GM21619 (cell line): ENCODE measurements at regions not wholly inside any gene's neighbourhood (a gene's known extent, or its start where the extent isn't known, plus 50 kb on each side); places are given as distances from the start of the nearest gene placed in this dataset.
A peak's percentile ranks its signal among the peaks of the same experiment; 100 is the strongest.

ENCODE experiments used
- ATAC-seq: cut with Tn5 transposase; IDR thresholded peaks from one replicate; pipeline ENCODE4 v1.9.1; 2021; ENCODE audit not compliant: unreplicated experiment

GRCh38 chr3:113051787-113052186 is 61.0 kb downstream of the GTPBP8 start:
- no peak for ATAC-seq

GRCh38 chr3:113053169-113053568 is 62.4 kb downstream of the GTPBP8 start:
- ATAC-seq, result no peak

- ATAC-seq, result no peak
Measured at GRCh38 chr3:113054552-113054951, 63.8 kb downstream of the GTPBP8 start.

GRCh38 chr3:113055201-113055600 is 64.4 kb downstream of the GTPBP8 start:
- no peak for ATAC-seq

DNA sequence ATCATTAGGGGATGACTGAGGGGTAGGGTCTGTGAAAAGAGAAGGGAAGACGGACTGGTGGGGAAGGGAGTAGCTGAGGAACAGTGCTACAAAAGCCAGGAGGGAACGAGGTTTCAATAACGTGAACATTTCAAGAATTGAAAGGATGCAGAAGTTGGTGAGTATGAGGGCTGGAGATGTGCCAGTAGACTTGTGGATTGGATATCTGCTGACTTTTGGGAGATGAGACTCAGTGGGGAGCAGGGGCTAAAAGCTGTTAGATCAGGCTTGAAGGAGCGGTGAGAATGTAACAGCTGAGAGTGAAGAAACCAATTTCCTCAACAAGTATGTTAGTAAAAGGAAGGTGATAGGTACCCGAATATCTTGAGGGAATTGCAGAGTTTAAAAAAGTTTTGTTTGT is 65.2 kb downstream of the GTPBP8 start:
- no peak for ATAC-seq

- ATAC-seq, result peak; percentile 89
Measured at GRCh38 chr3:113057117-113057516, 66.3 kb downstream of the GTPBP8 start.

DNA sequence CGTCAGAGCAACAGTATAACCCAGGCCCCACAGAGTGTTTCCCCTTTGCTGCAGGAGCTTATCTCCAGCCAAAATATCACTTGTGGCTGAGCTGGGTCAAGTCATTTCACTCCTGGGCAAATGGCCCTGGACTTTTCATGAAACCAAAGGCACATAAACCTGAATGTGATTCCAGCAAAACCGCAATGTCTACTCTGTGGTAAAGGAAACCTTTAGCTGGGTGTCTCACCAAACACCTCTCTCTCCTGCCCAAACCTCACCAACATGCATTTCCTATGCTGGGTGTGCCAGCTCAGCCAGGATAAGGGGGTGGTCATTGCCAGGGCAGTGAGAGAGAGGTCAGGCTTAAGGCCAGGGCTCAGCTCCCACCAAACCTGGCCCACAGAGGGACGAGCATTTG is 67.4 kb downstream of the GTPBP8 start:
- ATAC-seq, result no peak

DNA sequence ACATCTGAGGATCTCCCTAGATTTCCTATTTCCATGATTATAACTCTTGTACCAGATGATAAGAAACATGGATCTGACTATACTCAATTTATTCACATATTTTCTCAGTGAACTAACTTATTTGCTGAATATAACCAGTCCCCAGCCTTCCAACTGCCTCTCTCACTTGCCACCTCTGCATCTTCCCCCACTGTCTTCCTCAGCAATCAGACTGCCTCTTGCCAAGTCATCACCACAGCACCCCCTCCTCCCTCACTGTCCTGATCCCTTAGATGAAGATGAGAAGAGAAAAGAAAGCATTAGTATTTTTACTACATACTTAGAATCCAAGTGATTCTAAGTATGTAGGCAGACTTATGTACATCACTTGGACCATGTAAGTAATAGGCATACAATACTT is 71.9 kb downstream of the GTPBP8 start:
- no peak for ATAC-seq

DNA sequence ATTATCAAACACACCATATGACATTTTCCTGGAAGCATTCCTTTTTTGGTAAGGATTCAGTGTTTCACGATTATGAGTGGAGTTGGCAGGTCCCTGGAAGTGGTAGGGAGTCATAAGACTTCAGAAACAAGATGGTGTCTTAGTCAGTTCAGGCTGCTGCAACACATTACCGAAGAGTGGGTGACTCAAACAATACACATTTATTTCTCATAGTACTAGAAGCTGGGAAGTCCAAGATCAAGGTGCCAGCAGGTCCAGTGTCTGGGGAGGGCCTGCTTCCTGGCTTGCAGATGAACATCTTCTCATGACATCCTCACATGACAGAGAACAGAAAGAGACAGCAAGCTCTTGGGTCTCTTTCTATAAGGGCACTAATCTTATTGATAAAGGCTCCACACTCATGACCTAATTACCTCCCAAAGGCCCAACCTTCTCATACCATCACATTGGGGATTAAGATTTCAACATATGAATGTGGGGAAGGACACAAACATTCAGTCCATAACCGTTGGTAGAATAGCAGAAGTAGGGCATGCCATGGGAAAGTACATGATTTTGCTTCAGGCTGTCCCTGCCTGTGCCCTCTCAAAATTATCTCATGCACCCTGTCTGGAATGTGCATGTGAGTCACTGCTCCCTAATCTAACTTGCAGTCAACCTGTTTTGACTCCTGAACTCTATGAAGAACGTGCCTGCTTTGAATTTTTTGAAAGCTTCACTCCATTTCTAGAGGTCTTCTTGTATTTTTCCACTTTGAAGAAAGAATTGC is 72.5 kb downstream of the GTPBP8 start:
- ATAC-seq, result no peak

- no peak for ATAC-seq
Measured at GRCh38 chr3:113064183-113064582, 73.4 kb downstream of the GTPBP8 start.

- ATAC-seq, result no peak
Measured at GRCh38 chr3:113065336-113065735, 74.6 kb downstream of the GTPBP8 start.

- peak; percentile 18 for ATAC-seq
Measured at GRCh38 chr3:113070072-113070640, 79.4 kb downstream of the GTPBP8 start.

DNA sequence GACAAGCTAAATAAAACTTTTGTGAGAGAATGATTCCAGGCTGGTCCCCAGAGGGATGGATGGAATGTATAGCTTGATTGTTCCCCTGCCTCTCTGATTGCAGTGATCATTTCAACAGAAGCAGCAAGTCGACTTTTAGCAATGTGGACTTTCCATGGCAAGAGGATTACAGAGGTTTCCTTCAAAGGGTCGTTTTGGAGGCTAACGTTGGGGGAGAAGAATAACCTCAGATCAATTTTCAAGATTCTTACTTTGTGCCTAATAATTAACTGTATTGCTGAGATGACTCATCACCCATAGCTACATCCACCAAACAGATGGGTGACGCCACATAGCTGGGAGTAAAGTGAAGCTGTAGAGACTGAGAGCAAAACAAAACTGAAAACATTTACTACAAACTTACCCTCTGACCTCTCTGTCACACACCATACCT is 79.9 kb downstream of the GTPBP8 start:
- ATAC-seq, result peak; percentile 100

- no peak for ATAC-seq
Measured at GRCh38 chr3:113075588-113075987, 84.8 kb downstream of the GTPBP8 start.

GRCh38 chr3:113079218-113079961 is 88.6 kb downstream of the GTPBP8 start:
- peak; percentile 89 for ATAC-seq

- ATAC-seq, result no peak
Measured at GRCh38 chr3:113084777-113085176, 94.0 kb downstream of the GTPBP8 start.

DNA sequence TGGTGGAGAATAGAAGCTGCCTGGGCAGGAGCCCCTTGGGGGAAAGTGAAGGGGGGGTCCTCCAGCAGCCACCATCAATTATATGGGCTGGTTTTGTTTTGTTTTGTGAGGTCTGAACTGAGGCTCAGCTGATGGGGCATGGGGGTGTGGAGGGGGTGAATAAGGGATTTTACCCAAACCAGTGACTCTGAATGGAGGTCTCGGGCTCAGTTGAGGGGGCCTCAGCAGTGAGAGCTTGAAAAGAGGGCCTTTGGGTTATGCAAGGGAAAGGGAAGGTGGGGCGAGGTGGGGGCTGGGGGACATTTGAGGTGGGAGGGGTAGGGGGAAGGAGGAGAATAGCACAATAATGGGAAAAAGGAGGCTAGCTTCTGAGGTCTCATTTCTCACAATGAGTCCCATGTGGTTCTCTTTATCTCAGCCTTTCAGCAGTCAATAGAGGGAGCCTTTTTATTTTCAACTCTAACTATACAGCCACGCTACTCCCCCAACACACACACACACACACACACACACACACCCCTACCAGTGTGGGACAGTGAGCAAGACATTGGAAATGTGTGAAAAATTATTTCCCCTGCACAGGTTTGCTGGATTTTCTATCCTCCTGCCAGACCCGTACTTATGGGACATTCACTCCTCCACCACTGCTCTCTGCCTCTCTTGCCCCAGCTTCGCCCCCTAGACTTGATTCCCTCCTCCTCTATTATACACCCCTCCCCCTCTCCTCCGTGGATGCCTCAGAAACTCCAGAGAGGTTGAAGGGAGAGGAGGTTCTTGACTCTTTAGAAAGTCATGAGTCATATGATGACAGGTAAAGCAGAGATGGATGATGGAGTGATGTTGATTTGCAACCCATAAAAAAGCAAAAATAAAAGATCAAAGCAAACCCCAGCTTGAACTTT is 96.0 kb downstream of the GTPBP8 start:
- ATAC-seq, result no peak

GRCh38 chr3:113088616-113089015 is 97.8 kb downstream of the GTPBP8 start:
- no peak for ATAC-seq

- no peak for ATAC-seq
Measured at GRCh38 chr3:113091417-113091816, 100.6 kb downstream of the GTPBP8 start.

DNA sequence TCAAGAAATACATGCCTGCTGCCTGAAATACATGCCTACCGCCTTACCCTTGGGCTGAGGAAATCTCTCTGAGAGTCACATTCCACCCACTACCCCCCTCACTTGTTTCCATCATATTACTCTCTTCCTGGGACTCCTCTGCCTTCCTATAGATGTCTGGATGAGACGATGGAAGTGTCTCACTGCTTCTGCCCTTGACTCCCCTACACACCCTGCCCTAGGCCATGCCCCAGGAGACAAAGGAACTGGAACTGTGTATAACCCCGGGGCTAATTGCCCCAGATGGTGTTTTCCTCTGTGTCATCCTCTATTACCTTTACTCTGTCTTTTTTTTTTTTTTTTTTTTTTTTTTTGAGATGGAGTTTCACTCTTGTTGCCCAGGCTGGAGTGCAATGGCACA is 102.0 kb downstream of the GTPBP8 start:
- no peak for ATAC-seq
